KMS-11 (cell line): ENCODE measurements at regions not wholly inside any gene's neighbourhood (a gene's known extent, or its start where the extent isn't known, plus 50 kb on each side); places are given as distances from the start of the nearest gene placed in this dataset.

Experiments used
- H2AFZ ChIP-seq: fragments of 200-600 bp; sonication (generic); 2 replicates; pipeline ENCODE4 v1.6.1; 2016; ENCODE audit warnings: antibody characterized with exemption, mixed run types, low read depth
- H3K27ac ChIP-seq: fragments of 200-600 bp; sonication (generic); 2 replicates; pipeline ENCODE4 v1.6.1; 2016; ENCODE audit warnings: mild to moderate bottlenecking, mixed run types
- H3K27me3 ChIP-seq: fragments of 200-600 bp; sonication (generic); 2 replicates; pipeline ENCODE4 v1.6.1; 2017; ENCODE audit warnings: mild to moderate bottlenecking, low read depth, mixed run types, moderate library complexity; ENCODE audit not compliant: insufficient read depth
- H3K36me3 ChIP-seq: fragments of 200-600 bp; sonication (generic); 2 replicates; pipeline ENCODE4 v1.6.1; 2017; ENCODE audit warnings: mild to moderate bottlenecking, mixed run types; ENCODE audit not compliant: insufficient read depth
- H3K4me1 ChIP-seq: fragments of 200-600 bp; sonication (generic); 2 replicates; pipeline ENCODE4 v1.6.1; 2016; ENCODE audit warnings: mild to moderate bottlenecking, low read depth, mixed run types; ENCODE audit not compliant: poor library complexity, severe bottlenecking
- H3K4me2 ChIP-seq: fragments of 200-600 bp; sonication (generic); 2 replicates; pipeline ENCODE4 v1.7.0; 2016; ENCODE audit warnings: mild to moderate bottlenecking, mixed run types
- H3K4me3 ChIP-seq: fragments of 200-600 bp; sonication (generic); IDR thresholded peaks from 2 replicates; pipeline ENCODE4 v1.6.1; 2017; ENCODE audit warnings: low read depth, low read length, mixed read lengths; ENCODE audit not compliant: insufficient read depth
- H3K79me2 ChIP-seq: fragments of 200-600 bp; sonication (generic); 2 replicates; pipeline ENCODE4 v1.6.1; 2016; ENCODE audit warnings: low read depth, mixed run types; ENCODE audit not compliant: insufficient read depth
- H3K9ac ChIP-seq: fragments of 200-600 bp; sonication (generic); 2 replicates; pipeline ENCODE4 v1.6.1; 2016; ENCODE audit warnings: mild to moderate bottlenecking, mixed run types
- H4K20me1 ChIP-seq: fragments of 200-600 bp; sonication (generic); 2 replicates; pipeline ENCODE4 v1.6.1; 2016; ENCODE audit warnings: mild to moderate bottlenecking, mixed run types; ENCODE audit not compliant: insufficient read depth
- TF ChIP-seq, protein P1 (sequence below): fragments of 200-600 bp; sonication (generic); conservative IDR thresholded peaks from 2 replicates; pipeline ENCODE4 v1.6.1; 2017; ENCODE audit warnings: low read depth, mild to moderate bottlenecking, antibody characterized with exemption, low read length, moderate library complexity, mixed read lengths

DNA sequence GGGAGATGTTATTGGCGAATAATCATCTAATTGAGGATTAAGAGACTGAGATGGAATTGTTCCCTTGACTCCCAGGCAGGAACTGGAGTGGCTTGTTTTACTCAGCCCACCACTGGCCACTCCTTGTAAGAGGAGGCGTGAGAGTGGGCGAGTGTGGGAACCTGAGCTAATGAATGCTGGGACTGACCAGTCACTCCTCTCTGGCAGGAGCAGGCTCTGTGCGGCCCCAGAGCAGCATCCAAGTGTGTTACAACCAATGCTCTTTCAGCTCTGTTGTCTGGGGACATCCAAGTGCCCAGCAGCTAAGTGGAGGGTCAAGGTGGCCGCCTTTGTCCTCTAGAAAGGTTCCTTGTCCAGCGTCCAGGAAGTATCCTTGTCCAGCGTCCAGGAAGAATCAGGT, 739.9 kb downstream of the CDH8 start:
- H3K4me1 ChIP-seq: no peaks in the 10 kb centered on the region
- H3K27me3 ChIP-seq: no peaks in the 10 kb centered on the region
- H2AFZ ChIP-seq: no peak overlapping the region
- no peaks in the 10 kb centered on the region for H4K20me1 ChIP-seq
- H3K27ac ChIP-seq: no peak overlapping the region
- TF ChIP-seq, protein P1, sequence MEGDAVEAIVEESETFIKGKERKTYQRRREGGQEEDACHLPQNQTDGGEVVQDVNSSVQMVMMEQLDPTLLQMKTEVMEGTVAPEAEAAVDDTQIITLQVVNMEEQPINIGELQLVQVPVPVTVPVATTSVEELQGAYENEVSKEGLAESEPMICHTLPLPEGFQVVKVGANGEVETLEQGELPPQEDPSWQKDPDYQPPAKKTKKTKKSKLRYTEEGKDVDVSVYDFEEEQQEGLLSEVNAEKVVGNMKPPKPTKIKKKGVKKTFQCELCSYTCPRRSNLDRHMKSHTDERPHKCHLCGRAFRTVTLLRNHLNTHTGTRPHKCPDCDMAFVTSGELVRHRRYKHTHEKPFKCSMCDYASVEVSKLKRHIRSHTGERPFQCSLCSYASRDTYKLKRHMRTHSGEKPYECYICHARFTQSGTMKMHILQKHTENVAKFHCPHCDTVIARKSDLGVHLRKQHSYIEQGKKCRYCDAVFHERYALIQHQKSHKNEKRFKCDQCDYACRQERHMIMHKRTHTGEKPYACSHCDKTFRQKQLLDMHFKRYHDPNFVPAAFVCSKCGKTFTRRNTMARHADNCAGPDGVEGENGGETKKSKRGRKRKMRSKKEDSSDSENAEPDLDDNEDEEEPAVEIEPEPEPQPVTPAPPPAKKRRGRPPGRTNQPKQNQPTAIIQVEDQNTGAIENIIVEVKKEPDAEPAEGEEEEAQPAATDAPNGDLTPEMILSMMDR: no peak
- H3K9ac ChIP-seq: no peak overlapping the region
- H3K79me2 ChIP-seq: no peaks in the 10 kb centered on the region
- no peak overlapping the region for H3K4me2 ChIP-seq
- H3K4me3 ChIP-seq: no peak overlapping the region
- no peaks in the 10 kb centered on the region for H3K36me3 ChIP-seq

GRCh38 chr16:61295311-61295710, 740.9 kb downstream of the CDH8 start:
- Histone ChIP-seq H2AFZ (no peak overlapping the region), H4K20me1 (no peaks in the 10 kb centered on the region), H3K4me2 (no peak overlapping the region), H3K9ac (no peak overlapping the region), H3K4me3 (no peak overlapping the region), H3K27ac (no peak overlapping the region), H3K36me3 (no peaks in the 10 kb centered on the region), H3K4me1 (no peaks in the 10 kb centered on the region), H3K79me2 (no peaks in the 10 kb centered on the region), H3K27me3 (no peaks in the 10 kb centered on the region)
- TF ChIP-seq, protein P1: no peak

DNA sequence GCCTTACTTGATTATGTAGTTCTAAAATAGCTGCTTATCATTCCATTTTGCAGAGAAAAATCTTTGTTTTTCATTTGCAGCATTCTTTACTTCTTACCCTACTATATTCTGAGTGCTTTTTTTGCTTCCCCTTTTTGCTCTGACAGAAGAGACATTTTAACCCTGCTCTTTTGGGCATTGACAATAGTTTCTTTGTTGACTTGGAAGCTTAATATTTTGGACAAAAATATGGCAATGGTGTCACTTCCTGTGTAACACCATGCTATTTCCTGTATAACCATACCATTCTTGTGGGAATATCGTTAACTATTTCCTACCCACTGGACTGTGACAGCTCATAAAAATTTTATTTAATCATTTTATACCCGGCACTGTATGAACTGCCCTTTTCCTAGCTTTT, 747.1 kb downstream of the CDH8 start:
- TF ChIP-seq, protein P1: no peak
- no peaks in the 10 kb centered on the region for H3K36me3 ChIP-seq

GRCh38 chr16:61277849-61278248, 758.4 kb downstream of the CDH8 start:
- H3K4me1 ChIP-seq: no peaks in the 10 kb centered on the region
- H3K27ac ChIP-seq: no peak overlapping the region
- no peak overlapping the region for H2AFZ ChIP-seq
- H3K27me3 ChIP-seq: no peaks in the 10 kb centered on the region
- H3K36me3 ChIP-seq: no peaks in the 10 kb centered on the region
- no peak overlapping the region for H3K9ac ChIP-seq
- no peaks in the 10 kb centered on the region for H3K79me2 ChIP-seq
- TF ChIP-seq, protein P1: no peak
- H3K4me2 ChIP-seq: no peak overlapping the region
- no peak overlapping the region for H3K4me3 ChIP-seq
- H4K20me1 ChIP-seq: no peaks in the 10 kb centered on the region

More for the DNA sequence above, 747.1 kb downstream of the CDH8 start:
- Histone ChIP-seq H3K4me1 (no peaks in the 10 kb centered on the region), H3K27me3 (no peaks in the 10 kb centered on the region), H3K79me2 (no peaks in the 10 kb centered on the region), H3K4me3 (no peak overlapping the region), H3K4me2 (no peak overlapping the region), H2AFZ (no peak overlapping the region), H3K27ac (no peak overlapping the region), H3K9ac (no peak overlapping the region), H4K20me1 (no peaks in the 10 kb centered on the region)
